ENCODE measurements at regions not wholly inside any gene's neighbourhood (a gene's known extent, or its start where the extent isn't known, plus 50 kb on each side); places are given as distances from the start of the nearest gene placed in this dataset.

- H3K9ac ChIP-seq: no peak overlapping the region
- H3K4me1 ChIP-seq (ENCODE audit: control insufficient read depth in 1 of 2, insufficient read depth in 2 of 2, low read depth in 1 of 2, low read length in 1 of 2): peaks cover 3 to 34% of the 10 kb centered on the region in 2 experiments; a peak in 3 of 4 replicates
- ChIA-PET POLR2A (interaction anchor here (0.6 kb wide), 1 partner anchor 48 kb away, joined by 4 read pairs; no protein-coding TSS in a partner anchor), CTCF (no interaction called here)
- no peaks in the 10 kb centered on the region for H3K79me2 ChIP-seq (ENCODE audit: insufficient read depth)
- H3K36me3 ChIP-seq (replicated peaks in 1 of 2; ENCODE audit: control insufficient read depth in 1 of 2, insufficient read depth in 2 of 2, low read length in 1 of 2): no peaks in the 10 kb centered on the region
- 94% methylated on average over 2 of the region's 2 CpGs for WGBS (ENCODE audit: low lambda C conversion rate)
- no peaks in the 10 kb centered on the region for H3K27me3 ChIP-seq (ENCODE audit: insufficient read depth)
- H3K9me2 ChIP-seq: no peaks in the 10 kb centered on the region
- no peak overlapping the region for H3K4me3 ChIP-seq (ENCODE audit: low read depth in 2 of 2, low read length in 1 of 2)
- no peaks in the 10 kb centered on the region for H4K20me1 ChIP-seq (ENCODE audit: insufficient read depth)
- peak; percentile 11; the same call in 1 of the 2 replicates for TF ChIP-seq NFIC (IDR thresholded peaks at IDR 0.05; ENCODE audit: borderline replicate concordance)
- no peak for TF ChIP-seq RFX5 (IDR thresholded peaks at IDR 0.05; ENCODE audit: low read length)
- no peak for TF ChIP-seq IRF3 (IDR thresholded peaks at IDR 0.05; ENCODE audit: low read depth, low read length)
- TF ChIP-seq RAD21 (IDR thresholded peaks at IDR 0.05; ENCODE audit: low read length): no peak
- H3K27ac ChIP-seq (ENCODE audit: low read depth in 2 of 2, low read length in 1 of 2): no peak overlapping the region
- DNase-seq: no peak
- peaks cover 5% of the 10 kb centered on the region for H3F3A ChIP-seq (replicated peaks; ENCODE audit: insufficient read depth)
- H2AFZ ChIP-seq (ENCODE audit: low read depth): no peak overlapping the region
- H3K9me3 ChIP-seq: no peaks in the 10 kb centered on the region
- no peak overlapping the region for H3K4me2 ChIP-seq
Measured at GRCh38 chr1:115499253-115499652, 142.5 kb upstream of the VANGL1 start.

GRCh38 chr1:115496904-115497527 is 144.8 kb upstream of the VANGL1 start:
- WGBS (ENCODE audit: low lambda C conversion rate): 30% methylated on average over 4 of the region's 4 CpGs
- Histone ChIP-seq H4K20me1 (ENCODE audit: insufficient read depth) (no peaks in the 10 kb centered on the region), H3K27me3 (ENCODE audit: insufficient read depth) (no peaks in the 10 kb centered on the region), H3K4me3 (ENCODE audit: low read depth in 2 of 2, low read length in 1 of 2) (no peak overlapping the region), H3K27ac (ENCODE audit: low read depth in 2 of 2, low read length in 1 of 2) (peak overlapping the region in 1 of 2 experiments; percentile 67; a peak in 2 of 4 replicates), H3K9me3 (no peaks in the 10 kb centered on the region), H3K4me2 (peak overlapping the region; percentile 25; the same call in 1 of the 2 replicates), H3K9me2 (no peaks in the 10 kb centered on the region), H3K9ac (peak overlapping the region; percentile 48; the same call in 1 of the 2 replicates), H3K4me1 (ENCODE audit: control insufficient read depth in 1 of 2, insufficient read depth in 2 of 2, low read depth in 1 of 2, low read length in 1 of 2) (peaks cover 15 to 34% of the 10 kb centered on the region in 2 experiments; a peak in 3 of 4 replicates), H3K36me3 (replicated peaks in 1 of 2; ENCODE audit: control insufficient read depth in 1 of 2, insufficient read depth in 2 of 2, low read length in 1 of 2) (no peaks in the 10 kb centered on the region), H3F3A (replicated peaks; ENCODE audit: insufficient read depth) (peaks cover 5% of the 10 kb centered on the region), H3K79me2 (ENCODE audit: insufficient read depth) (no peaks in the 10 kb centered on the region), H2AFZ (ENCODE audit: low read depth) (0 out of 2 replicates have a peak overlapping the region, but pooled peaks have one; percentile 1)
- POLR2A ChIA-PET: no interaction called here
- no peak for DNase-seq
- CTCF ChIA-PET: no interaction called here
- TF ChIP-seq EZH2phosphoT487 (IDR thresholded peaks at IDR 0.05; ENCODE audit: borderline replicate concordance, low read depth) (no peak), RFX5 (IDR thresholded peaks at IDR 0.05; ENCODE audit: low read length) (no peak), REST (IDR thresholded peaks at IDR 0.05; ENCODE audit: low read depth, low read length) (peak; percentile 69; the same call in 1 of the 2 replicates), NFIC (IDR thresholded peaks at IDR 0.05; ENCODE audit: borderline replicate concordance) (peak; percentile 72), JUND (IDR thresholded peaks at IDR 0.05) (peak; percentile 92), SMC3 (IDR thresholded peaks at IDR 0.05; ENCODE audit: low read depth, low read length) (no peak), CHD2 (IDR thresholded peaks at IDR 0.05; ENCODE audit: low read length, partially characterized antibody) (no peak), TEAD4 (IDR thresholded peaks at IDR 0.05; ENCODE audit: borderline replicate concordance, insufficient read depth) (peak; percentile 53; the same call in 1 of the 2 replicates), MXI1 (IDR thresholded peaks at IDR 0.05; ENCODE audit: low read depth, low read length) (no peak), MAX (IDR thresholded peaks at IDR 0.05; ENCODE audit: low read depth) (peak; percentile 37; the same call in 1 of the 2 replicates), MEF2A (IDR thresholded peaks at IDR 0.05; ENCODE audit: borderline replicate concordance, low read depth) (no peak), TCF12 (IDR thresholded peaks at IDR 0.05) (peak; percentile 88), ELF1 (IDR thresholded peaks at IDR 0.05) (no peak), RXRA (IDR thresholded peaks at IDR 0.05; ENCODE audit: borderline replicate concordance, low read depth) (peak; percentile 69; the same call in 1 of the 2 replicates), FOSL2 (IDR thresholded peaks at IDR 0.05; ENCODE audit: borderline replicate concordance, low read depth) (peak; percentile 88), YY1 (IDR thresholded peaks at IDR 0.05; ENCODE audit: low read depth) (no peak), RCOR1 (IDR thresholded peaks at IDR 0.05; ENCODE audit: low read length) (no peak), USF1 (IDR thresholded peaks at IDR 0.05; ENCODE audit: borderline replicate concordance, low read depth) (no peak), PBX3 (IDR thresholded peaks at IDR 0.05) (peak; percentile 79), FOXJ3 (CRISPR knock-in tag; IDR thresholded peaks at IDR 0.05) (no peak)
